ENCODE measurements at regions not wholly inside any gene's neighbourhood (a gene's known extent, or its start where the extent isn't known, plus 50 kb on each side); places are given as distances from the start of the nearest gene placed in this dataset.
"Not testable (repeated sequence)": the region's sequence is repeated elsewhere in the genome, so short reads cannot be mapped to it uniquely, and the experiment has no call there.

DNA sequence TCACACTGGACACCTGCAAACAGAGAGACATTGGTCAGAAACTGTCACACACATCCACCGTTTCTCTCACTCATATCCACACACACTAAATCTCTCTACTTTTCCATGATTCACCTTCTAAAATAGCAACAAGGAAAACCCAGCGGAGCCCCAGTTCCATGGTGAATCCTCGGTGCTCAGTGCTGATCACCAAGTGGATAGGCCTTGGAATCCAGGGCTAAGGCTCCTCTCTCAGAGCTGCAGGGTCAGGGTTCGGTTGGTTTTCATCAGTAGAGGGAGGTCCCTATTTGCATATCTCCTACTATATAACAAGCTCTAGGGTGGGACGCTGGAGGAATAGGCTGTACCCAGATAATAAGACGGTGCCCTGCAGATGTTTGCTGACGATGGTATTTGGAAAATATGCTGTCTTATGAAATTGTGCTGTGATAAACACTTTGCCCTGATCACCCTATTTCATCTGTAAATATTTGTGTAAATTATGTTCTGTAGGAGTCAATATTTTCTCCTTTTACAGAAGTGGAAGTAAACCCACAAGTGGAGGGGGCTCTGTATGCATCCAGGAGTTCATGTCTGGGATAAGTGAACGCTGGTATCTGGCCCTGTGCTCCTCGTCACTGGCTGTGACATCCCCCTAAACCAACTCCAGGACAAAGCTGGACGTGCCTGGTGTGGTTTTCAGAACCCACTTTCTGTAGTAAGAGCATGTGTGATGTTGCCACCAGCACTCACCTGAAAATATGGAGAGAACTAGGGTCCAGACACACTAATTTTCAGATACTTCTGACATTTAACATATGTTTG, 709.2 kb downstream of the TMEM121 start:
- no peak for DNase-seq

DNA sequence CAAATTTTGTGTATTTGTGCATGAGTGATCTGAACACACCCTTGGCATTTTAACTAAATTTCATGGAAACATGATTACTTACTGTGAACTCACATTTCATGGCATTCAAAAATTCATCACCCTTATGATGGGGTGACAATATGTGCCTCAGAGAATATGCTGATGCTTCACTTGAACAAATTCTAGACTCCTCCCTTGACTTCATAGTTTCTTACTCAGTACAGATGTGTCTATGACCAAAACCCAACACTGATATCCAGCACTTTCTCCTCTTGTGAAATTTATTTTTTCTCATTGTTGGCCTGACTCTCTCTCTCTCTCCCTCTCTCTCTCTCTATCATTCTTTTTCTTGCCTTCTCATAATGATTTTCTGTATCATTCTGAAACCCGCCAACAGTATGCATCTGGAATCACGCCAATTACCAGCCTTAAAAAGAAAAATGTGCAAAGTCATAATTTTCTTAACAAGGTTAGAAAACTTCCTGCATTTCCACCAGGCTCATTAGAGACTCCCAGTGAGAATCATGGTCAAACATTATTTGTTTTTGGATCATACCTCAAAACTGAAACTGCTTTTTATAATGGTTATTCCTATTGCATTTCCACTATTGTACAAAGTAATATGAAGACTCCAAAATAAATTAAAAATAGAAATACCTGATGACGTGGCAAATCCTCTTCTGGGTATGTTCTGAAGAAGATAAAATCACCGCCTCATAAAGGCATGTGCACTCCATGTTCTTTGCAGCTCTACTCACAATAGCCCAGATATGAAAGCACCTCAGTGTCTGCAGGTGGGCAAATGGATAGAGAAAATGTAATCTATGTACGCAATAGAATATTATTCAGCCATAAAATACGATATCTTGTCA, 722.2 kb downstream of the TMEM121 start:
- no peak for DNase-seq

DNA sequence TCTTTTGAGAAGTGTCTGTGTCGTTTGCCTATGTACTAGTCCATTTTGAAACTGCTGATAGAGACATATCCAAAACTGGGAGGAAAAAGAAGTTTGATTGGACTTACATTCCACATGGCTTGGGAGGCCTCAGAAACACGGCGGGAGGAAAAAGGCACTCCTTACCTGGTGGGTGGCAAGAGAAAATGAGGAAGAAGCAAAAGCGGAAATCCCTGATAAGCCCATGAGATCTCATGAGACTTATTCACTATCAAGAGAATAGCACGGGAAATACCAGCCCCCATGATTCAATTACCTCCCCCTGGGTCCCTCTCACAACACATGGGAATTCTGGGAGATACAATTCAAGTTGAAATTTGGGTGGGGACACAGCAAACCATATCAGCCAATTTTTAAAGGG, 727.6 kb downstream of the TMEM121 start:
- DNase-seq: not testable (repeated sequence)

DNA sequence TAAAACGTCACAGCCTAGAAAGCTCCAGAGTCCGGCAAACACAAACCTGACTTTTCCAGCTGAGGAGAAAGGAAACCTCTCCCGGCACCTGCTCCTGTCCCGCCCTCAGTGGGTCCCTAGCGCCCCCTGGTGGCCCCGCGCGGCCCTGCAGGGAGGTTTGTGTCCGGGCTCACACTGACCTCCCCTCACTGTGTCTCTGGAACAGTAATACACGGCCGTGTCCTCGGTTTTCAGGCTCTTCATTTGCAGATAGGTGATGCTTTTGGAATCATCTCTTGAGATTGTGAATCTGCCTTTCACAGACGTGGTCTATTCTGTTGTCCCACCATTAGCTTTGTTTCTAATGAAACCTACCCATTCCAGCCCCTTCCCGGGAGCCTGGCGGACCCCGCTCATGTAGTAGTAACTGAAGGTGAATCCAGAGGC, 731.2 kb downstream of the TMEM121 start:
- DNase-seq: not testable (repeated sequence)

DNA sequence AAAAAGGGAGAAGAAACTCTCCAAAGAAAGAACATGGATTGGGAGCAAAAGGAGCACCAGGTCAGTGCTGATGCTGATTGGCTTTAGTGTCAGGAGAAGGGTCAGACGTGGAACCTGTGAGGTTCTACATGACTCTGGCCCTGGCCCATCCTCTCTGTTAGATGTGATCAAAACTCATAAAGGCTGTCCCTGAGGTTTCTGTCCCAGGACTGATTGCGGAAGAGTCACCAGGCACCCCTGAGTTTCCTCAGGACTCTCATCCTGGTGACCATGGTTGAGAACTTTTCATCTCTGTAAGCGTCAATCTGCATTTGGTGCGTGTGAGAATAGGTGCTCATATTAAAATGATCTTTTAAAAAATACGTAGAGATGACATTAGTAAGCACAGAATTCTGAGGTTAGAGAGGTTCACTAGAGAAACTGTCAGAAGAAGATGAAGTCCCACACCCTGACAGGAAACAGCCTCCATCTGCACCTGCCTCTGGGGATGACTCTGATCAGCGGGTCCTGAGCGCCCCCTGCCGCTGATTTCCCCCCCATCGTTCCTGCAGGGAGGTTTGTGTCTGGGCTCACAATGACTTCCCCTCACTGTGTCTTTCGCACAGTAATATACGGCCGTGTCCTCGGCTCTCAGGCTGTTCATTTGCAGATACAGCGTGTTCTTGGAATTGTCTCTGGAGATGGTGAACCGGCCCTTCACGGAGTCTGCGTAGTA, 741.8 kb downstream of the TMEM121 start:
- no peak for DNase-seq

DNA sequence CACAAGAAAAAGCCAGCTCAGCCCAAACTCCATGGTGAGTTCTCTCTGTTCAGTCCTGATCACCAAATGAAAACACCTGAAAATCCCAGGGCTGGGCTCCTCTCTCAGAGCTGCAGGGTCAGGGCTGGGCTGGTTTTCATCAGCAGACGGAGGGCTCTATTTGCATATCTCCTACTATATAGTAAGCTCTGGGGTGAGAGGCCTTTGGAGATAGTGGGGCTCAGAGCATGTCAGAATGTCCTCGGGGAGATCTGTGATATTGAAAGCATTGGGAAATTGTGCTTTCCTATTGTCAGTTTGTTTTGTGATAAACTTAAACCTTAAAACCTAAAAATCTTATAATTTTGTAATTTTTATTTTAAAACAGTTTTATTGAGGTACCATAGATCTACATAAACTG, 742.6 kb downstream of the TMEM121 start:
- DNase-seq: no peak

DNA sequence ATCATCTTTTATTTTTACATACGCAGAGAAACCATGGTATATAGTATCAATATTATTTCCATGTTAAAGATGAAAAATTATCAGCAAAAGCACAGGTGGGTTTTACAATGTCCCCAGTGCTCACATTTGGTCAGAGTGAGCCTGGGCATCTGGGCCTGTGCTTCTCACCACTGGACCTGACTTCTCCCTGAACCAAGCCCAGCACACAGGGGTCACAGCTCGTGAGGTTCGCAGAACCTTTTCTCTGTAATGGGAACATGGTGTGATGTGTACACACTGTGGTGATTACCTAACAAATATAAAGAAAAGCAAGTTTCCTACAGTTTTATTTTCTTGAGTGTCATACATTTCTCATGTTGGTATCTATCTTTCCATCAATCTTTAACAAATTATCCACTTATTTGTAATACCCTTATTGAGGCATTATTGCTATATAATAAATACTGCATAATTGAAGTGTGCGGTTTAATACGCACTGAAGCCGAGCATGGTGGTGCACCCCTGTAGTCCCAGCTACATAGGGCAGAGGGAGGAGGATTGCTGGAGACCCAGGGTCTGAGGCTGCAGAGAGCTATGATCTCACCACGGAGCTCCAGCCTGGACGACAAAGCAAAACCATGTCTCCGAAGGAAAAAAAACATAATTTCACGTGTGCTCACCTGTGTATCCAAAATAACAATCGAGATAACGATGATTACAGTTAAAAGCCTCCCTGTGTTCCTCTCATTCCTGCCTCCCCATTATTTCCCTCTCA, 743.2 kb downstream of the TMEM121 start:
- DNase-seq: no peak

DNA sequence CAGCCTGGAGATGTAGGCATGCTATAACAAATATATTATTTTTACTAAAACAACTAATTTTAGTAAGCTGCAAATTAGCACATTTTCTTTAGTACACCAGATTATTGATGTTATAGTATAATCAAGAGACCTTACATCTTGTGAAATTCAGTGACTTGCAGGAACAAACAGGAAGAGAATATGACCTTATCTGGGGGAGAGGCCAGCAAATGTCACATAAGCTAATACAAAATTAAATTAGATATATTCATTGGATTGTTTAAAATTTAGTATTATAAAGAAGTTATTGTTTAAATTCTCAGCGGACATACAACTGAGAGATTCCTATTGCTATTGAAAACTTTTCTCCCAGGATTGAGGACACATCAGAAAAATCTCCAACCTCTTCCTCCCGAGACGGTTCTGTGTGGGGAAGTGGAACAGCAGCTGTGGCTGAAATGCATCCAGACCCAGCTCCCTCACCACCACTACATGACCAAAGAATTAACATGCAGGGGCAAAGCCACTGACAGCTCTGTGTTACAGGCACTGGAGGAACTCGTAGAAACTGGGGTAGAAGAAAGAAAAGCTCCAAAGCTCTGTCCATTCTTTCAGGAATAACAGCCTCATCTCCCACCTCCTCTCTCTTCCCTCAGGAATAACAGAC, 744.2 kb downstream of the TMEM121 start:
- DNase-seq: not testable (repeated sequence)

DNA sequence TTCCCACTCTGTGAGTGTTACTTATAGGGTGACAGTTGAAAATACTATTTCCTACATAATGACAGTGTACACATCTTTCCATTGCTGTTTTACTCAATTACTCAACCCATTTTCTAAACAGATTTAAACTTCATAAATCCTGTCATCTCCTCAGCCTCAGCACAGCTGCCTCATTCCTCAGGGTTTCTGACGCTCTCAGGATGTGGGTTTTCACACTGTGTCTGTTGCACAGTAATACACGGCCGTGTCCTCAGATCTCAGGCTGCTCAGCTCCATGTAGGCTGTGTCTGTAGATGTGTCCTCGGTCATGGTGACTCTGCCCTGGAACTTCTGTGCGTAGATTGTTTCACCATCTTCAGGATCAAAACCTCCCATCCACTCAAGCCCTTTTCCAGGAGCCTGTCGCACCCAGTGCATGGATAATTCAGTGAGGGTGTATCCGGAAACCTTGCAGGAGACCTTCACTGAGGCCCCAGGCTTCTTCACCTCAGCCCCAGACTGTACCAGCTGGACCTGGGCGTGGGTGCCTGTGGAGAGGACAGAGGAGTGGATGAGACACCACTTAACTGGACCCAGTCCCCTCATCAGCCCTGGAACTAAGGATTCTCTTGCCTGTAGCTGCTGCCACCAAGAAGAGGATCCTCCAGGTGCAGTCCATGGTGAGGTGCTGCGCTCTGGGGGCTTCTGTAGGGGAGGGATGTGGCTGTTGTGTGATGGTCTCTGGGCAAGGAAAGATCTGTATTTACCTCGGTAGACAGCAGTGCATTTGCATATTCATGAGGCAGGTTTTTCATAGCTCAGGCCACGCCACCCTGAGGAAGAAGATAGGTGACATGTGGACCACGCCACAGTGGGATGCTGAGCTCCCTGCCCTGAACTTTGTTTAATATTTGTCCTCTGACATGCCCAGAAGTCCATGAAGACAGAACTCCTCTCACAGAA, 750.2 kb downstream of the TMEM121 start:
- DNase-seq: no peak

DNA sequence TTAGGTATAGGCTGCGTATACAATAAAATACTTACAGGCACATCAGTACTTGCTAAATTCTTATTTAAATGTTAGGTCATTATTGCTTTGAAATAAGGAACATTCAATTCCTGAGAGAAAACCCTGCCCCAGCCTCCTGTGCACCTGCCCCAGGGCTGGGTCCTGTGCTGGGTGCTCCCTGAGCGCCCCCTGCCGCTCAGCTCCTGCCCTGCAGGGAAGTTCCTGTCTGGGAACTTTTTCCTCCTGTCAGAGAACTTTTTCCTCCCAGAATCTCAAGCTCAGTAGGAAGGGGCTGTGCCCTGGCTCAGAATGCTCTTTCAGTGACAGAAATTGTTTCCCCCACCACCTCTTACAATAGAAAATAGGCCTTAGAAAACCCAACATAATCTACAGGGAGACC, 751.1 kb downstream of the TMEM121 start:
- no peak for DNase-seq

DNA sequence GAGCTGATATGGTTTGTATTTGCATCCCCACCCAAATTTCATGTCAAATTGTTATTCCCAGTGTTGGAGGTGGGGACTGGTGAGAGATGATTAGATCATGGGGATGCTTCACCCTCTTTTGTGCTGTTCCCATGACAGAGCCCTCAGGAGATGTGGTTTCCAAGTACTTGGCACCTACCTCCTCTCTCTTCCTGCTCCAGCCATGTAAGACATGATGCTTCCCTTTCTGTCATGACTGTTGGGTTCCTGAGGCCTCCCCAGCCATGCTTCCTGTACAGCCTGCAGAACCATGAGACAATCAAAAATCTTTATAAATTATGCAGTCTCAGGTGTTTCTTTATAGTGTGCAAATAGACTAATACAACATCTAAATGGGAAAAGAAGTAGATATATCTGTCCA, 754.5 kb downstream of the TMEM121 start:
- no peak for DNase-seq

DNA sequence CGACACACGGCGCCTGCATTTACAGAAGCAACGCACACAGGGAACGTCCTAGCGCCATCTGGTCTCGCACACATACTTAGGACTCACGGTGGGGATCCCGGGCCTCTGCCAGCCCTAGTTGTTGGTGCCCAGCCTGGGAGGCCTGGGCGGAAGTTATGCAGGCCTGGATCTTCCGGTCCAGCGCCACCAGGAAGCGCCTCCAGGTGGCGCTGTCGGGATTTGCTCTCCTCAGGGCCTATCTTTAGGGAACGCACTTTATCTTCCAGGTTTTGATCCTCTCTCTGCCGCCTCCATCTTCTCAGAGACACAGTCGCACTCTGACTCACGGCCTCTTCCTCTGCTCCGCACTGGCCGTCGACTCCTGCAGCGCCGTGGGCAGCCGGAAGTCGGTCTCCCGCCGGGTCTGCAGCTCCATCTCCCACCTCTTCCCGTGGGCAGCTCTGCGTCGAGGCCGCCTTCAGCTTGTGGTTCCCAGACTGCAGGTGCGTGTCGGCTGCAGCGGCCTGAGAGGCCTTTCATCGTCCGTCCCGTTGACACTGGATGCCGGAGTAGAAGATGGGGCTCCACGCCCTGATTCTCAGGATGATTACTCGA, 760.4 kb downstream of the TMEM121 start:
- no peak for DNase-seq

DNA sequence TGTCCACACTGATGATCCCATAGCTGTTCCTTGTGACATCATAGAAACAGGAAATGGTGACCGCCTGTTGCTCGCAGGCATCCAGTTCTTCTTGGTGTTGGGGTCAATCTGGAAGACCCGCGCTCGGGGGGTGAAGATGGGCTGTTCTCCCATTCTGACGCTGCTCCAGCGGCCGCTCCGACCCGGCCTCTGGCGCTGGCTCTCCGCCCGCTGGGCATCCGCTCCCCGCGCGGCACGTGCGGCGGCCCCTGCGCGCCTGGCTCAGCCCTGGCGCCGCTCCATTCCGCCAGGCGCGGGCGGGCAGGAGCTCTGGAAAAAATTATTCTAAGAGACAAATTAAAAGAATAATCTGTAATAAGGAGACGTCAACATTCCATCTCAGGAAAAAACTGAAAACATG, 761.1 kb downstream of the TMEM121 start:
- DNase-seq: no peak

DNA sequence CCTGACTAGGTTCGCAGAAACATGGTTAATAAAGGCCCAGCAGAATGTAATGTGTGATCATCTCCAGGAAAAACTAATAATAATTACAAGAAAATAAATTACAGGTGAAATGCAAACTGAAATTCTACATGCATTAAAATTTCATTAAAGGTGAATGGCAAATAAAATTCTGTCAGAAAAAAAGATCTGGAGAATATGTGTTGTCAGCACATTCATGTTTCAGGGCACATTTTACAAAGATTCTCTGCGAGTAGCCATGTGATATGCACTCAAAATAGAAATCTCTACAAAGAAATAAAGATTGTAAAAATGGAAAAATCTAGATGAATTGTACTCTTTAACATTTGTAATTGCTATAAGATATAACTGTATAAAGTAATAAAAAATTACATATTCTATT, 765.2 kb downstream of the TMEM121 start:
- no peak for DNase-seq

DNA sequence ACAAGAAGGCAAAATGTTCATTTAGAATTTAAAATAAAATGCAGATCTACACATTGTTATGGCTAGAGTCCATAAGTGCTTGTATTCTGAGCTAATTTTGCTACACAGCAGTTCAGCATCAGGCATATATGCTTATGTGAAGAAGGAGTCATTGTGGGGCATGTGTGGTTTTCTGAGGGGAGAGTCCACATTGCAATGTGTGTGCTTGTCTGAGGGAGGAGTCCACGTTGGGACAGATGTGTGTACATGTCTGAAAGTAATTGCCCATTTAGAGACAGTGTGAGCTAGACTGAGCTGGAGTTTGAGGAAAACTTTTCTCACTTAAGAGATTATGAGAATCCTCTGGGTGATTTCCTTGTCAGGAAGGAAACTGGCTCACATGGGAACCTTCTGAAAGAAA, 767.9 kb downstream of the TMEM121 start:
- no peak for DNase-seq

DNA sequence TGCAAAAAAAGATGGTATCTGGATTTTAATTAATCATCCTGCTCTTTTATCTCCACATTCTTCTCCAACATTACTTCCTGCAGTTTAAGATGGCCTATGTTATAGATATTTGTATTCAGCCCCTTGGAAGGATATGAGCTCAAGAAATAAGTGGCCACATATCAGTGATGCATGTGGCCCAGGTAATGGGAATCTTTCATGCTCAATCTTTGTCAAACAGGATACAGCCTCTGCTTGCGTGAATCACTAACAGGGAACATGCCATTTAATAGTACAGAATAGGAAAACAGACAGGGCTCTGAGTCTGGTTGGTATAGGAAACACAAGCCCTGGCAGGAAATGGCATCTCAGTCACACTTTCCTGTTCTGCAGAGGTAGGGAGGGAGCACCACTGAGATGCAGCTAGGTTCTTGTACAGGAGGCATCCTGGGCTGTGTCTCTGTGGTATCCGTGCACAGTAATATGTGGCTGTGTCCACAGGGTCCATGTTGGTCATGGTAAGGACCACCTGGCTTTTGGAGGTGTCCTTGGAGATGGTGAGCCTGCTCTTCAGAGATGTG, 774.6 kb downstream of the TMEM121 start:
- not testable (repeated sequence) for DNase-seq

DNA sequence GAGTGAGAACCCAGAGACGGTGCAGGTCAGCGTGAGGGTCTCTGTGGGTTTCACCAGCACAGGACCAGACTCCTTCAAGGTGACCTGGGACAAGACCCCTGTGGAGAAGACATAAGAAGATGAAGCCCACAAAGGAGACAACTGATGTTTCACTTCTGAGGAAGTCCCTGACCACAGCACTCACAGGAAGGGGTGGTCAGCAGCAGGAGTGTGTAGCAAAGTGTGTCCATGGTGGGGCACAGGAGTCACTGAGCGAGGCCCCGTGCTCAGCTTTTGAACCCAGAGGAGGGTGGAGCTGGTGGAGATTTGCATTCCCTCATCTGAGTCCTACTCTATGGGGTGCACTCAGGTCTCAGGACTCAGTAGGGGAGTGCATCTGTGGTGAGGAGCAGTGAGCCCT, 775.2 kb downstream of the TMEM121 start:
- not testable (repeated sequence) for DNase-seq

DNA sequence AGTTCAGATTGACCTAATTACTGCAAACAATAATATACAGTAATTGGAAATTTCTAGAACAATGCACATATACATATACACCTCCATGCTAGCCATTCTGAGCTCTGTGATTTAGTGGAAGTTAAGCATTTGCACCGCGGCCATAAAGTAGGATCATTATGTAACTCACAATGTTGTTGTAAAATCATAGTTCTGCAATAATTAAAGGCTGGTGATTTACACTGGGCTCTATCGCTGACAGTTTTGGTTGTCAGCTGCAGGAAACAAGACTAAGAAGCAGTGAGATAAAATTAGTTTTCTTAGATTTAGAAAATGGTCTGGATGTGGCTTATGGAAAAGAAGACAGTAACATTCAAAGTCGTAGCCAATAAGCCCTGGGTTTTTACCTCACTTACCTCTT, 776.3 kb downstream of the TMEM121 start:
- DNase-seq: no peak

DNA sequence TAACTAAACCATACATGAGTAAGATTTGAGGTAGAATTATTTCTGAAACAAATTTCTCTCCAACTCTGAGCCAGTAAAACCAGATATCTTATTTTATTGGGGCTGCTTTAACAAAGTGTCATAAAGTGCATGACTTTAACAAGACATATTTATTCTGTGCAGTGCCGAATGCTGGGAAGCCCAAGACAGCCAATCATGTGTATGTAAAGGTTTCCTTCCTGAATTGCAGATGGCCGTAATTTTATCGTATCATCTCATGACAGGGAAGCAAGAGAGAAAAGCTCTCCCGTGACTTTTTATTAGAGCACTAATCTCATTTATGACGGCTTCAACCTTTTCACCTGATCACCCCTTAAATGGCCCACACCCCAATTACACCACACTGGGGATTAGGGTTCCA, 777.9 kb downstream of the TMEM121 start:
- no peak for DNase-seq

DNA sequence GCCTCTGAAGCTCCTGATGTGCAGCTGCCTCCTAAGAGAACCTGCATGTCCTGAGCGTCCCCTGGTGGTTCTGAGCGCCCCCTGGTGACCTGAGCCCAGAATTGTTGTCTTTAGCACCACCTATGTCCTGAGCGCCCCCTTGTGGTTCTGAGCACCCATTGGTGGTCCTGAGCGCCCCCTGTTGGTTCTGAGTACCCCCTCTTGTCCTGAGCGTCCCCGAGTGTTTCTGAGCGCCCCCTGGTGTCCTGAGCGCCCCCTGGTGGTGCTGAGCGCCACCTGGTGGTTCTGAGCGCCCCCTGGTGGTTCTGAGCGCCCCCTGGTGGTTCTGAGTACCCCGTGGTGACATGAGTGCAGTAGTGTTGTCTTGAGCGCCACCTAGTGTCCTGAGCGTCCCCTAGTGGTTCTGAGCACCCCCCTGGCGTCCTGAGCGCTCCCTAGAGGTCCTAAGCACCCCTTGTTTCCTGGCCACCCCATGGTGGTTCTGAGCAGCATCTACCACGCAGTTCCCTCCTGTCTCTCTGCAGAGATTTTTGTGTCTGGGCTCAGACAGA, 782.5 kb downstream of the TMEM121 start:
- no peak for DNase-seq
